CD4-positive, alpha-beta T cell treated with Interleukin-4 for 1 hour (primary cell): ENCODE measurements at regions not wholly inside any gene's neighbourhood (a gene's known extent, or its start where the extent isn't known, plus 50 kb on each side); places are given as distances from the start of the nearest gene placed in this dataset.

ENCODE experiments used
- DNase-seq, 2 donors: peaks; one replicate each; pipeline ENCODE4 v3.0.0-alpha.2; 2020 to 2022

DNA sequence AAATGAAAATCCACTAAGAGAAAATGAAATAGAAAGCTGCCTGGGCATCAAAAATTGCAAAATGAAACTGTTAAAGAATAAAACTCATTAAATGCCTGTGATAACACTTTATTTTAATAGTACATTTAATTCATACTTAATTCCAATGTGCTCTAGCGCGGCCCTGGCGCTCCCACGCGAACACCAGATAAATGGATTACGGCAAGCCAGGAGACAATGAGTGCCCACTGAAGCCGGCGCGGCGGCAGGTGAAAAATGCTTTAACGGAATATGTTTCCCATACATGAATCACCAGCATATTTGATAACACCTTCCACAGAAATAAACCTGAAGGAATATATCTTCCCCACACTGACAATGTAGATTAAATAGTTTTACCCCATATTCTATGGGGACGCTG is 245.5 kb downstream of the RBFOX3 start:
- no peak for DNase-seq

DNA sequence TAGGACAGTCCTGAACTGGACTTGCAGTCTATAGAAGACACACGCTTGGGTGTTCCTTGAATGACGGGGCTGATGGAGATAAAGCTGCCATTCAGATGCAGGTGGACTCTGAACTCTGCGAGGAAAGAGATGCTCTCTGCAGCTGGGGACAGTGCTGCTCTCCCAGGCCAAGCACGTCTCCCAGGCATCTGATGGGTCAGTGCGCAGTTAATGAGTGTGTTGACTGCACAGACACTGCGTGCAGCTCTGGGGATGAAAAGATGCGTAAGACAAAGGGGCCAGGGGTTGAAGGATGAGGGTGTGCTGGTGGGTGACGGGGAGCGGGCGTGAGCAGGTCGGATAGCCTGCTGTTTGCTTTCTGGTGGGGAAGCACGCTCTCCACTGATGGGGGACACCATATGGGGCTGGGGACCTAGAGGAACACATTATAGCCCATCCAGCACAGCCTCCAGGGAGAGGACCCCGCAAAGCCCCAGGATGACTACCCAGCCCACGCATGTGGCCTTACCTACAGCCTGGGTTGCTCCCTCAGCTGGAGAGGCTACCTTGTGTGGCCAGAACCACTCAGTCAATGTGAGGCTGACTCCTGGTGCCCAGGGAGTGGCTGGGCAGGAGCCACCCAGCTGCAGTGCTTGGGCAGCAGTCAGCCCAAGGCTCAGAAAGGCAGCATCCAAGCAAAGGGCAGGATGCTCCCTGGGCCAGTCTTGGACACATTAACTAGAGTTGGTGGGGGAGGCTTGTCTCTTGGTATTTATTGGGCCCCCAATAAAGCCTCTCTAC is 246.3 kb downstream of the RBFOX3 start:
- no peak for DNase-seq

DNA sequence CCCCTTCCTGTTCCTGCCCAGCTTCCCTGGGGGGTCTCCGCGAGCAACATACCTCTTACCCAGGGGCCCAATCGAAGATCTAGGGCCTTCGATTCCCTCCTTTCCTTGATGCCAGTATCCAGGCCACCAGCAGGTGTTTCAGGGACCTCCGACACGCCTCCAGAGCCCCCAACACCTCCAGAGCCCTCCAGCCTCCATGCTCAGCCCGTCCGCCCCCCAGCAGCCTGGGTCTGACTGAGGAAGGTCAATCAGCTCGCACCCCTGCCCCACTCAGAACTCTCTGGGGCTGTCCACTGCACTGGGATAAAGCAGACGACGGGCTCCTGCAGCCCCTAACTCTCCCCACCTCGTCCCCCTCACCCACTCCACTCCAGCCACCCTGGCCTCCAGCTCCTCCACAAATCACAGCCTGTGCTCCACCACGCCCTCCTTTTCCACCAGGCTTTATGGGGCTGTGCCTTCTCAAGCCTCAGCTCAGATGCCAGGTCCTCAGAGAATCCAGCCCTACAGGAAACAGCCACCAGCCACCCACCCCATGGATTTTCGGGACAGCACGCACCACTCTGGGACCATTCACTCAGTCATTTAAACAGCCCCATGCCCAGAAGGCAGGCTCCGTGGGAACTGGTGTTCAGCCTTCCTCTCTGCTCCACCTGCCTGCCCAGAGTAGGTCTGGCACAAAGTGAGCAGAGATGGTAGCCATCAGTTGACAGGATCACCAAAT is 247.1 kb downstream of the RBFOX3 start:
- DNase-seq: no peak

GRCh38 chr17:79362772-79363305 is 248.0 kb downstream of the RBFOX3 start:
- no peak for DNase-seq

- no peak for DNase-seq
Measured at GRCh38 chr17:79361873-79362771, 248.7 kb downstream of the RBFOX3 start.

DNA sequence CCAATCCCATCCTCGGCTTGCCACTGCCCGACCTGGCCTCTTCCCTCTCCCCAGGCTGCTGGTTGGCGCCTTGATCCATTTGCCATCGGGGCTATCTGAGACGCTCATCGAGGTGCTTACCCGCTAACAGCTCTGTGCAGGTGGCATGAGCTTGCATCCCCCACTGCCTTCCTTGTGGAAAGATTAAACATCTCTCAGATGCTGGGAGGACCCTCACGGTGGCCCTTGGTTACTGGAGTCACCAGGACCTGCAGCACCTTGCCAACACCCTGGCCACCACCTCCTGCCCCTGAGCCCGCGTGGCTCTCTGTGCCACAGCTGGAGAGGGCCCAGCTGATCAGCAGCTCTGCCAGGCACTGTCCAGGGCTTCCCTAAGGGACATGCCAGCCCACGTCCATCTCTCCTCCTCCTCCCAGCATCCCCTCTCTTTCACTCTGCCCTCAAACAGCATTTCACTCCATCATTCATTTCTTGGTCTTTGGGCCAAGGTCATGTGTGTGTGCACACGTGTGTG is 249.6 kb downstream of the RBFOX3 start:
- DNase-seq: no peak

GRCh38 chr17:79360196-79360595 is 250.7 kb downstream of the RBFOX3 start:
- DNase-seq: no peak

DNA sequence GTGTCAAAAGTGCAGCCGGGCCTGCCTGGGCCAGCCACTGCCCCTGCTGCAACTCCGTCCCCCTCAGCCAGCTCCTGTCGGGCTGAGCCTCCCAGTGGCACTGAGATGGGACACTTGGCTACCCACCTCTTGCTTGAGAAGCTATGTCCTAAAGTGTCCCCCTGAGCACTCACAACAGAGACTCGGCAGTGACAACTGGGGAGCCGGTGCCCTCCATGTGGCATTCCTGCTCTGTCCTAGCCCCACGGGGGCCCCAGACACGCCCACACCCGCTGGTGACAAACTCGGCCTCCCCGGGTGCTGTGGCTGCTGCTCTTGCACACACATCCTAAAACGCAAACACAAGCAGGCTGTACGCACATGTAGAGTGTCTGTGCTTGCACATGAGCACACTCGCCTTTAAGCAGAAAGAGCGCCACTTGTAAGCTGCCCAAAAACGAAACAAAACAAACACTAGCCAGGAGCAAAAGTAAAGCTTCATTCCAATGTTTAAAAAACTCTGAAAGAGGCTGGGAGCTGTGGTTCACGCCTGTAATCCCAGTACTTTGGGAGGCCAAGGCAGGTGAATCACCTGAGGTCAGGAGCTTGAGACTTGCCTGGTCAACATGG is 253.9 kb downstream of the RBFOX3 start:
- DNase-seq: no peak

DNA sequence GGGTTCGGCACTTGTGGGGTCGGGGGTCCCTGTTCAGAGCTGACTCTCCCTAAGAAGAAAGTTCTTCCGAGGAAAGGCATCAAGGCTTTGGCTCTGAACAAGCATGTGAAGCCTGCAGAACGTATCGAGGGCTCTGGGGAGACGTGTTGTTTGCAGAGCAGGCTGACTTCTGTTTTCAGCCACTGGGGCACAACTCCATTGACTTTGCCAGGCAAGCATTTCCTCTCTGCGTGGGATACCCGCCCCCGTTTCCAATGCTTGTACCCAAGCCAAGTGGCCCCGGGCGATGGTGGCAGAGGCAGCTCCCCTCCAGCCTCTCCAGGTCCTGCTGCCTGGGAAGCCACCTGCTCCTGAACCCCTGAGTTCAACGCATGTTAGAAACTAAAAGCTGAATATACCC is 255.7 kb downstream of the RBFOX3 start:
- DNase-seq: no peak

DNA sequence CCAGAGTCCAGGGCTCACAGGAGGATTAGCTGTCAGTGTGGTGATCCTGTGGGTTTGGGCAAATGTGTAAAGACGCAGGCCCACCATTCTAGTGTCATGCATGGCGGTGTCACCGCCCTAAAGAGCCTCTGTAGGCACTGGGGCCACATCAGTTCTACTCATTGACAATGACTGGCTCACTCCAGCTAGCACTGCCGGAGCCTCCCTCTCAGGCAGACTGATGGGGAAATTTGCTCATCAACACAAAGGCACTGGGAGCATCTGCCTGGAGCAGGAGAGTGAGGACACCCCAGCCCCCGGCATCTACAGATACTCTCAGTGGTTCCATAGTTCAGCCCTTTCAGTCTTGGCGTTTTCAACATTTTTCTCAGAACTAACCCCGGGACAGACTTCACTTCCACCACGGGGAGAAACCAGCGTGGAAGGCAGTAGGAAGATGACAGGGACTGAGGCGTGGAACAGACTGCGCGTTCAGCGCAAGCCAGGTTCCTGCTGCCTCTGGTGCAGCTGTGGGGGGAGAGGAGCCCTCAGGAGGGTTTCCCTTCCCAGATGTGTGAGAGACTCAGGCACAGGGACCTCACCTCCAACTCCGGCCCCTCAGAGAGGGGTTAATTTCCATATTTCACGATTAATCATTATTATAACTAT is 256.6 kb downstream of the RBFOX3 start:
- no peak for DNase-seq

- no peak for DNase-seq
Measured at GRCh38 chr17:79353548-79353947, 257.3 kb downstream of the RBFOX3 start.

- DNase-seq: no peak
Measured at GRCh38 chr17:79353016-79353415, 257.8 kb downstream of the RBFOX3 start.

DNA sequence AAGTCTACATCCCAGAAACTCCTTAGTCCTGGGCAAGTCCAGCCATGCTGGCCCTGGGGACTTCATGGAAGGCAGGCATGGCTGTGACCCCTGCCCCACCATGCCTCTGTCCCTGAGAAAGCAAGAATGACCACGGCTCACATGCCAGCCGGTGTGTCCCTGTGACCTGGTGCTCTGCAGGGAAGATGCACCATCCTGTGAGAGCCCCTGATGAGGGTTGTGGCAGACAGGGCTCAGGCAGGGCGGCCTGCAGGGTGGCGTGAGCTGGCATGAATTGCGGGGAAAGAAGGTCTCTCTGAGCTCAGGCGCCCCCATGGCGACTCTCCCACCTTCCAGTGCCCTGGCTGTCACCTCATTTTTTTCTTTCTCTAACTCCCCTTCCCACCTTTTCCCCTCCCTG is 260.3 kb downstream of the RBFOX3 start:
- DNase-seq: no peak

DNA sequence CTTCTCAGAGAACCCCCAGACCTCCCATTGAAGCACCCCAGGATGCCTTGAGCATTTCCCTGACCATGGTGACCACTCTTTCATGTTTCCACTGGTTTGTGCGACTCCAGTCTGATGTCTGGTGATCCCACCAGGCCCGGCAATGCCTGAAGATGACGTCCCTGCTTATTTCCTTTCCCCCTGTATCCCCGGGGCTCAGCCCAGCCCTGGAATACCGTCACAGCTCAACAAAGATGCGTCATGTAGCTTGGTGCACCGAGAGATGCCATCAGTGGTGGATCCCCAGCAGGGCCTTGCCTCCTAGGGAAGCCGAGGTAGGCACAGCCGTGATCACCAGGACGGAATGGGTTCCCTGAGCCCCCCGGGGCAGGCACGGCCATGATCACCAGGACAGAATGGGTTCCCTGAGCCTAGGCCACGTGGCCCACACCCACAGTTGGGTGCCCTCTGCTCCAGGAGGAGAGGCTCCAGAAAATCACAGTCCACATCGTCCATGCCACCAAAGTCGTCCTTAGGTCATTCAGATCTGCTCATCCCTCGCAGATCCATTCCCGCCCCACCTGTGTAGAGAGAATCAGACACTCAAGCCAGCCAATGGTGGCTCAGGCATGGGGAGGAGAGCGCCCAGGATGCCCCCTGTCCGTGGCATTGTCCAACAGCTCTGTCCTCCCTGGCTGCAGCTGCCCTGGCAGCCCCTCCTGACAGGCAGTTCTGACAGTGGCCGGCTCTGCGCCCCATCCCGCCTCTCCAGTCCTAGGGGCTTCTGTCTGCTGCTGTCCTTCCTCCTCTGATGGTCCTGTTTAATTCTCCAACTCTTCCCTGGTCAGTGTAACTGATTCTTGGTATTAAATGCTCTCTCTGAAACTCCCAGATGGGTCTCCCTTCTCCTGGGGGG is 261.1 kb downstream of the RBFOX3 start:
- no peak for DNase-seq

DNA sequence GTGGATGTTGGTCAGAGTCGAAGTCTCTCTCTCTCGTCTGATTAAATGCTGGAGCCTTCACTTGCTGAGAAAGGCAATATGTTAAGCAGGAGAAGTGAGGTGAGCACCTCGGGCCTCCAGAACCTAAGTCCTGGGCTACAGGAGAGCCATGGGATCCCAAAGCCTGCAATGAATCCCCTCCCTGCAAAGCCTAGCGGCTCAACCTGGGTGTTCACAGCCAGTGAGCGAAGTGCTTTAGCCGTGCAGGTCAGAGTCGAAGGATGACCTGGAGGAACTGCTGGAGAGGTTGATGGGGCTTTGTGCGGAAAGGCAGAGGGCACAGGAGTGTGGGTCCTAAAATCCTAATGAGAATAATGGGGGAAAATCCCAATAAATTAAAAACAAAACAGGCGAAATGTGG is 267.8 kb downstream of the ENGASE start:
- no peak for DNase-seq

DNA sequence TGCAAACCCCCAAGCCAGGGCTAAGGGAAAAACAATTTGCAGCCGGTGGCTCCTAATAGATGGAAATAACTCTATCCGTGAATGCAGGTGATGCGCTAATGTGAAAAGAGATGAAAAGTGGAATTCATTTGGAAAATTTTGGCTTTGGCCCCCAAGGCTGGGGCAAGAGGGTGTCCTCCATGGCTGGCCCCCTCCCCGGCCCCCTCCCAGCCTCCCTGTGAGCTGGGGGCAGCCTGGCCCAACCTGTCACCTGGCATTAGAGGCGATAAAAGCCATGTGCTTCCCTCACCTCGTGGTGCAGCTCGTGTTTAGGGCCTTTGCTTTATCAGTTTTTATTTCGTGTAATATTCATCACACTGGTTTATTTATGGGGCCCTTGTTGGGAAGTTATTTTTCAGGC is 267.2 kb downstream of the ENGASE start:
- no peak for DNase-seq

DNA sequence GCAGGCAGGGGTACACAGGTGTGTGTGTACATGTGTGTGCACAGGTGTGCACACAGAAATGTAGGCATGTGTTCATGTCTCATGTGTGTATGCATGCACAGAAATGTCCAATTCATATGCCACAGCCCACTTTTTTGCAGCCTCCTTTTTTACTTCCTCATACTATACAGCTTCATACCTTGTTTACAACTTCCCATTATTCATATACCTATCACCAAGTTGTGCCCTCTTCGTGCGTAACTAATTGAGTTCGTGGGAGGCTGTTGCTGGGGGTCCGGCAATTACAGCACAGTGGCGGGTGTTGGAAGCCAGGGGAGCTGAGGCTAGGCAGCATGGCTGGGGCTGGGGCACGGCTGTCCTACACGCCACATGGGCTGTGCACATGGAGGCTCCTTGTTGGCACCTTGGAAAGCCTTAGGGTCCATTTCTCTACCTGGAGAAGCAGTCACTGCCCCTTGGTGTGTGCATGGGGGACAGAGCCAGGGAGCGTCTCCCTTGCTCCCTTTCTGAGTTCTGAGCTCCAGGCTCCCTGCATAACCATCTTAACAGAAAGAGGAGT is 266.7 kb downstream of the ENGASE start:
- no peak for DNase-seq

DNA sequence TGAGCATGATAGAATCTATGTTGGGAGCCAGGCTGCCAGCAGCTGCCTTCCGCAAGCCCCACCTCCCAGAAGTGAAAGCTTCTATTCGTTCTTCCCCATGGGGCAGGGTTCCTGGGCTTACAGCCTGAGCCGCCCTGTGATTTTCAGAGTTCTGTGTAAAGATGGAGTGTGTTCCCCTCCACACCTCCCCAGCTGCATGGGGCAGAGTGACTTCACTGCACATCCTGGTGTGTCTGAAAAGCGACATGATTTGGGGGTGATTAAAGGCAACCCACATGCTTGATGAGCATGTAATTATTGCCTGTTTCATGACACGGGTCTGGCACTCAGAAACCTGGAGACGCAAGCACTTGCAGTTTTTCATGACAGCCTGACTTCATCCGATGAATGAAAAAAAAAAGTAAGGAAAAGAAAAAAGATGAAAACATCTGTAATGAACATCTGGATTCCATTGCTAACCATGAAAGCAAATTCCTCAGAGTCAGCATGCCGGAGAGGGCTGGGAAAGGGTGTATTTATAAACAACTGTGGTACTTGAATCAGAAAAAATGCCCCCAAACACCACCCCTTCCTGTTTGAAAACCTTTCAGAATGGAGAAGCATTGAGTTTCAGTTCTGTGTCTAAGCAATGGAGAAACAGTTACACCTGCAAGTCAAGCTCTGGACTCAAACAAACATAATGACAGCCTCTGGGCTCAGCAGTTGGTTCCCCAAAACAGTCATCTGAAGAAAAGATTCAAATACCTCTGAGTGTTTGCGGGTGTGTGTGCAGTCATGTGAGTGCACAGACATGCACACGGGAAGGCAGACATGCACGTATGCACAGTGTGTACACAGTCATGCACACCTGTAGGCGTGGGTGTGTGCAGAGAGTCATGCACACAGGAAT is 266.0 kb downstream of the ENGASE start:
- peak in 1 of 2 donors; percentile 40 for DNase-seq

DNA sequence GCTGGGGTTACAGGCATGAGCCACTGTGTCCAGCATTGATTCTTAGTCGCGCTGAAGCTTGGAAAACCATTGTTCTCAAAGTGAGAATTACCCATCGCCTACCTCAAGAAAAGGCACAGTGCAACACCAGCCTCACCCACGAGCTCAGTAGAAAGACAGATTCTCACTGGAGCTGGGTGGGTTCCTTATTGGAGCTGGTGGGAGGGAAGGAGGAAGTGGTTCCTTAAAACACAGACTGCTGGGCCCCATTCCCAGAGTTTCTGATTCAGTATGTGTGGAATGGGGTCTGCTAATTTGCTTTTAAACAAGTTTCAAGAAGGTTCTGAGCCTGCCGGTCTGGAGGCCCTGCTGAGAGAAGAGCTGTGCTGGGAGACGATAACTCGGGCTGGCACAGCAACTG is 264.7 kb downstream of the ENGASE start:
- DNase-seq: no peak

DNA sequence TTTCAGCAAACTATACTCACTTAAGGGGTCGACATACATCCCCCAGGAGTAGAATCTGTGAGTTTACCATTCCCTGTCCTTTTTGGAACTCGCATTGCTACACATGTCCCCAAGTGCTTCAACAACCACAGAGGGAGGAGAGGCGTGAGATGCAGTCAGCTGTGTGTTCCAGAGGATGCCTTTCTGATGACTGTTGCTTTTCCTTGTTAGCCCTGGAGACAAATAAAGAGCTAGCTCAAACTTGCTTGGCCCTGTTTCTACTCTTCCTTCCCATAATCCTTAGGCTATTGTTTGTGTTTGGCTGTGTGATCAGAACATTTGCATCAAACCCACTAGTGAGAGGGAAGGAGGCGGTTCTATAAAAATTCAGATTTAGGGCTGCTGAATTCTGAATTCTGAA is 264.0 kb downstream of the ENGASE start:
- DNase-seq: no peak
